ENCODE measurements at regions not wholly inside any gene's neighbourhood (a gene's known extent, or its start where the extent isn't known, plus 50 kb on each side); places are given as distances from the start of the nearest gene placed in this dataset.
"Not testable (repeated sequence)": the region's sequence is repeated elsewhere in the genome, so short reads cannot be mapped to it uniquely, and the experiment has no call there.

DNA sequence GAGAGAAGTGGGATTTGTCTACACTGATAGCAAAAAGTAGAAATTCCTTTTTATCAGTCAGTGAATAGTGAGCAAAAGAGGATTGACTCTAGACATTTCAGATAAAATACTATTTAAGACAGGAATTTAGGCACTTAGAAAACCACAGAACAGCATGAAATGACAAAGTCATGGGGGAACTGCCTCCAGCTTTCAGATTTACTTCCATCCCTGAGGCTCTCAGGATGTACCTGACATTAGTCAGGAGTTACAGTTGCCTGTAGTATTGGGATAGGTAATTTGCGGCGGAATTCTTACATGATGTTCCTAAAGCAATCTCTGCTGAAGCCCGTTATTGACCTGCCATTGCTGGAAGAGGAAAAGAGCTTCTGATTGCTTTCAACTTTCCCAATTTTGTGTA lies 337.1 kb upstream of the MAP2 start:
- DNase-seq: no peak

DNA sequence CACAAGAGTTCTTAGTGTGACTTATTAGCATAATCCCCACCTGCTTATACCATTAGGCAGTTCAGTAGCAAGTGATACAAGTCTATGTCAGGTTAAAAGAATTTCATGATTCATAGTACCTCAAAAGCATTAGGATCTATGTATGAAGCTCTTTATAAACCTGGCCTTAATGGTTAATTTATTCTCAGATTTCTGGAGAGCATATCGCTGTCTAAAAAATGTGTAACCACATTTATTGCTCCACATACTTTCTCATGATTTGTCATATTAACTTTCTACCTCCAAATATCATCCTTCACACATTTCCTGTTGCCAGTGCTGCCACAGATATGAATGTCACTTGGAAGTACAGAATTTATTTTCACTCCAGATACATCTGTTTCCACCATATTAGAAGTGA lies 332.8 kb upstream of the MAP2 start:
- no peak for DNase-seq

DNA sequence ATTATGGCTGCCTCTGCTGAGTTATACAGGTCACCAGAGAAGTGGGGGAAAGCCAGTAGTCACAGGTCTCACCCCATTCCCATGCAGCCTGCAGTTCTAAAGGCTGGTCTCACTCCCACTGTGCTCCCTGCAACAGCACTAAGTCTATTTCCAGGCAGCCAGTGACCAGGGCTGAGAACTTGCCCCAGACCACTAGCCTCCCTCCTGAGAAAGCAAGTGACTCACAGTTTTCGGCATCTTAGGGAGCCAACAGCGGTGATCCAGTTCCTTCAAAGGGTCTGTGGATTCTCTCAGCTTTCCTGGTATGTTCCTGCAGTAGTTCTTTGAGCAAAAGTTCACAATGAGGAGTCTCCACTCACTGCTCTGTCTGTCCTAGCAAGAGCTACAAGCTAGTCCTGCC lies 329.6 kb upstream of the MAP2 start:
- no peak for DNase-seq

GRCh38 chr2:209095432-209095831 lies 328.4 kb upstream of the MAP2 start:
- DNase-seq: no peak

DNA sequence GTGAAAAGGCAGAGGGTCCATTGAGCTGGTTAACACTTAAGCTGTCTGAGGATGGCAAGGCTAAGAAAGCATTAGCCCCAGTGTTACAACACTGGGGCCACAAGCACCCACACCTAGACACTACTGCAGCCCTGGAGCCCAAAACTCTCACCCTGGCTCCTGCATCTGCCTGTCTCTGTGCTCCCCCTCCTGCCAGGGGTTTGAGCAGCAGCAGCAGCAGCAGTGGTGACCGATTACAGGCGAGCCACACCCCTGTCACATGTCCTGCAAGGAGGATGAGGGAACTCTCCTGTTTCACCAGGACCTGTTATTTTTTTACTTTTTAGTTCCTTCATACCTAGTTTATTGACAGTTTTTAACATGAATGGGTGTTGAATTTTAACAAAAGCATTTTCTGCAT lies 326.7 kb upstream of the MAP2 start:
- DNase-seq: no peak

DNA sequence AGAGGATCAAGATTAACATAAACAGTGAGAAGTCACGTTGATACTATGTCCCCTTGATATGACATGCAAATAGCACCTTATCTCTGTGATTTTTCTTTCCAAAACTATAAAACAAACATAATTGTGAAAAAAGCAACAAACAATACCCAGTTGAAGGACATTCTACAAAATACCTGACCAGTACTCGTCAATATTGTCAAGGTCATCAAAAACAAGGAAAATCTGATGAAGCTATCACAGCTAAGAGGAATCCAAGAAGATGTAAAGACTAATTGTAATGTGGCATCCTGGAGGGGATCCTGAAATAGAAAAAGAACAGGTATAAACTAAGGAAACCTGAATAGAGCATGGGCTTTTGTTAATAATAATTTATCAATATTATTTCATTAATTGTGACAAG lies 321.5 kb upstream of the MAP2 start:
- DNase-seq: no peak

DNA sequence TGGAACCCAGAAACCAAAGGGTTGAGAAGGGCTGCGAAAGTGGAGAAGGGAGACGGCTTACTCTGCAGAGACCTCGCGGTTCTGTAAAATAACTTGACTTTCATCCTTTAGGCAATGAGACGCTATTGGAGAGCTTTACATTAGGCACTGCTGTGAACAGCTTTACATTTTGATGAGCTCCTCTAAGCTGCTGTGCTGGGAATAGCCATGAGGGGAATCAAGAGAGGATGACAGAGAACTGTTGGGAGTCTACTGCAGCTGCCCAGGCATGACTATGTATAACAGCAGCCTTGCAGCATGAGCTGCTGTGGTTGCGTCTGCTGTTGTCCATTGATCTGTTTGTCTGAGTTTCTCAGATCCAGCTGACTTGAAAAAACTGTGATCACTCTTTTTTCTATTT lies 310.8 kb upstream of the MAP2 start:
- DNase-seq: no peak

DNA sequence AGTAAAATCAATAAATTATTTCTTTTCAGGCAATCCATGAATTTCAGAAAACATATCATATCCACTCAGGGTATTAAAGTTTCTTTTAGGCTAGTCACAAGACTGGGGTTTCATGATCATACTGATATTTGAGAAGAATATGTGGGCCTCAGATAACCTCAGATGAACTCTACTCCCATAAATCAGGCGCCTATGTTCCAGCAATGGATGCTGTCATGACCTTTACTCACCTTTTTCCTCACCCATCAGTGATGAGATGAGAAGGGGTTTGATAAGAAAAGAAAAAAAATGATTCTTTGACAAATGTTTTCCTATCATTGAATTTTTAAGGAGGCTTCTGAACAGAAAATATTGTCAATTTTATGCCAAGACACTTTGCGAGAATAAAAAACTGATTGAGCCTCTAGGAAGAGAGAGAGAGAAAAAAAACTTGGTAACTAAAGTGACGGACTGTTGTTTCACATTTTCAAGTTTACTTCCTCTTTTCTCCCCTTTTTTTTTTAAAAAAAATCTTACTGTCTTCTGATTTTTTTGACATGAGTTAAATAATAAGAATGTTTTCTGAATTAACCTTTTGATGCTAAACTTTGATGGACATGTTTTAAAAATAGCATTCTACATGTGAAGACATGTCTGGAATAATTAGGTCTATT lies 309.1 kb upstream of the MAP2 start:
- no peak for DNase-seq

- DNase-seq: no peak
Observed at GRCh38 chr2:209121691-209122090, 302.2 kb upstream of the MAP2 start.

- no peak for DNase-seq
Observed at GRCh38 chr2:209125291-209125690, 298.6 kb upstream of the MAP2 start.

- no peak for DNase-seq
Observed at GRCh38 chr2:209138079-209138478, 285.8 kb upstream of the MAP2 start.

GRCh38 chr2:209141142-209141541 lies 282.7 kb upstream of the MAP2 start:
- DNase-seq: no peak

- no peak for DNase-seq
Observed at GRCh38 chr2:209141818-209142217, 282.0 kb upstream of the MAP2 start.

- not testable (repeated sequence) for DNase-seq
Observed at GRCh38 chr2:209145220-209145691, 278.6 kb upstream of the MAP2 start.

- DNase-seq: no peak
Observed at GRCh38 chr2:209145941-209146681, 277.7 kb upstream of the MAP2 start.

GRCh38 chr2:209146682-209147320 lies 277.0 kb upstream of the MAP2 start:
- DNase-seq: no peak

DNA sequence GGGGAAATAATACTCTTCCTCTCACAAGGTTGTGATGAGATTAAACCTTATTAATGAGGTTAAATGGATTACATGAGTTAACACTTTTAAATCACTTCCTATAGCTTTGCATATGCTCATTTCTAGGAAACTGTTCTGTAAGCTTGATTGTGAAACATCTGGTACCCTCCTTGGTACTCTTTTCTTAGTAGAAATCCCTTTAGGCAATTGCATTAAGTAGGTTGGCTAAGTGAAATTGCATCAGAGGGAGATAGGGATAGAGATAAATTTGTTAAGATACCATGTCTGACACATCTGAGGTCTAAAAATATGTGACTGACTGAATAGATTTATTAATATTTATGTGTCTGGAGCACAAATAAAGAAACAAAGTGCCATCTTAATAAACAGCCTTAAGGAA lies 275.9 kb upstream of the MAP2 start:
- no peak for DNase-seq

GRCh38 chr2:209160800-209161588 lies 262.9 kb upstream of the MAP2 start:
- DNase-seq: no peak

DNA sequence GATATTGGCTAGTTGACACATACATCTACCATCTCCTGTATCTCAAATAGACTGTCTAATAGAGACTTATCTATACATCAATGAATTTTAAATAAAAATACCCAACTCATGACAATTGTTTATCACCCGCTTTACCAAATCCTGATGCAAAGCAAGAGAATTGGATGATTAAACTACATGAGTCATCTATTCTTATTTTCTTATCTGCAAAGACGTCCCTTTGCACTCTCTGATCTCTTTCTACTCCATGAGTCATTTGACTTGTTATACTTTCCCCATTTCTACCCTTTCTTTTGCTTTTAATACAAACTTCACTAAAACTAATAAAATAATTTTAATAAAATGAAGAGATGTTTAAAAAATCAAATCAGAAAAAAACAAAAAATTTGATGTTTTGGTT lies 261.7 kb upstream of the MAP2 start:
- no peak for DNase-seq

GRCh38 chr2:209181984-209182383 lies 241.9 kb upstream of the MAP2 start:
- DNase-seq: no peak

GRCh38 chr2:209186886-209187285 lies 237.0 kb upstream of the MAP2 start:
- DNase-seq: not testable (repeated sequence)

DNA sequence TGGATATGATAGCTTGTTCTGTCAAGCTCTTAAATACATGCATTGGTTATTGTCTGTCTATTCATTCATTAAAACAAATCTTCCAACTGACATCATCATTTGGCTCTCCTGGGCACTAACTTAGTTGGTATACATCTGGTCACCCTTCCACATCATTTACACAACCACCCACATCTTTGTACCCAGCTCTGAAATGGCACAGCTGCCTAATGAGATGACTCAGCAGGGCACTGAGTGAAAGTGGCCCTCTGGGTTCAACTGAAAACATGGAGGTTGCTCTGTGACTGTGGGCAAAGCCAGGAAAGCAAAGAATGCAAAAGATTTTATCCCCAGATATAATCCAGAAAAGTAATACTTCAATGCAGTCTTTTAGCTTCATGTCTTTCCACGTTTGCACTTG lies 234.0 kb upstream of the MAP2 start:
- no peak for DNase-seq

- no peak for DNase-seq
Observed at GRCh38 chr2:209191139-209191538, 232.7 kb upstream of the MAP2 start.

Measured in NCI-H748 treated with DMSO at 0.1 percent for 48 hours (cell line).